K562 (cell line): ENCODE measurements at regions not wholly inside any gene's neighbourhood (a gene's known extent, or its start where the extent isn't known, plus 50 kb on each side); places are given as distances from the start of the nearest gene placed in this dataset.

Experiments used
- ATF7 ChIP-seq: fragments of 450-650 bp; IDR thresholded peaks from 2 replicates; pipeline ENCODE4 v1.7.1; 2014; ENCODE audit warnings: mild to moderate bottlenecking, moderate library complexity
- BRD9 ChIP-seq: fragments of 450-650 bp; IDR thresholded peaks from 2 replicates; pipeline ENCODE4 v1.6.1; 2018; ENCODE audit warnings: low read depth; ENCODE audit not compliant: partially characterized antibody
- BRF2 ChIP-seq: IDR thresholded peaks from 3 replicates; pipeline ENCODE4 v1.6.1; 2011; ENCODE audit warnings: borderline replicate concordance, mild to moderate bottlenecking; ENCODE audit not compliant: insufficient read length, insufficient read depth
- DMBX1 ChIP-seq: fragments of 250-450 bp; sonication (Bioruptor Pico); IDR thresholded peaks from 2 replicates; pipeline ENCODE4 v1.8.0; 2022; ENCODE audit warnings: inconsistent platforms, mild to moderate bottlenecking, moderate library complexity, borderline replicate concordance
- EP400 ChIP-seq: fragments of 450-650 bp; IDR thresholded peaks from 2 replicates; pipeline ENCODE4 v1.6.1; 2017; ENCODE audit warnings: antibody characterized with exemption, mild to moderate bottlenecking, moderate library complexity
- EWSR1 ChIP-seq: fragments of 450-650 bp; IDR thresholded peaks from 2 replicates; pipeline ENCODE4 v1.6.1; 2018; ENCODE audit warnings: borderline replicate concordance, mild to moderate bottlenecking, low read depth, moderate library complexity; ENCODE audit not compliant: partially characterized antibody
- FOXP4 ChIP-seq: sonication (generic); formaldehyde crosslinking; IDR thresholded peaks from 2 replicates; pipeline ENCODE4 v1.8.0; 2022; ENCODE audit warnings: mild to moderate bottlenecking, missing genetic modification reagents, borderline replicate concordance
- GABPA ChIP-seq: fragments of 200-800 bp; sonication (Bioruptor generic); conservative IDR thresholded peaks from 2 replicates; pipeline ENCODE4 v1.6.1; 2016; ENCODE audit warnings: low read depth, missing genetic modification characterization, missing compliant biosample characterization
- GTF2A2 ChIP-seq: IDR thresholded peaks from 2 replicates; pipeline ENCODE4 v1.6.1; 2016; ENCODE audit warnings: mild to moderate bottlenecking, missing genetic modification characterization, missing compliant biosample characterization
- HMBOX1 ChIP-seq: sonication (generic); IDR thresholded peaks from 2 replicates; pipeline ENCODE4 v1.6.1; 2016
- LCOR ChIP-seq: sonication (generic); formaldehyde crosslinking; IDR thresholded peaks from 2 replicates; pipeline ENCODE4 v1.8.0; 2022; ENCODE audit warnings: mild to moderate bottlenecking, missing genetic modification reagents
- PHB ChIP-seq: fragments of 250-450 bp; sonication (Bioruptor Pico); IDR thresholded peaks from 2 replicates; pipeline ENCODE4 v1.5.0; 2021
- RAD21 ChIP-seq, 2 experiments: fragments of 250-450 bp in 1 of 2; fragments of 450-650 bp in 1 of 2; sonication (Bioruptor Pico) in 1 of 2; formaldehyde crosslinking in 1 of 2; IDR thresholded peaks in 1 of 2; conservative IDR thresholded peaks in 1 of 2; 2 replicates each; pipeline versions ENCODE4 v1.4.0 to v1.8.0; 2020 to 2022; ENCODE audit warnings: mild to moderate bottlenecking in 2 of 2, moderate library complexity in 1 of 2
- SREBF1 ChIP-seq: fragments of 150-350 bp; IDR thresholded peaks from 2 replicates; pipeline ENCODE4 v1.6.1; 2014; ENCODE audit warnings: antibody characterized with exemption, low read depth, low read length, borderline replicate concordance
- TFAM ChIP-seq: fragments of 250-450 bp; sonication (Bioruptor Pico); conservative IDR thresholded peaks from 2 replicates; pipeline ENCODE4 v1.5.0; 2021; ENCODE audit warnings: mild to moderate bottlenecking, moderate library complexity
- ZBTB12 ChIP-seq: fragments of 250-450 bp; sonication (Bioruptor Pico); IDR thresholded peaks from 2 replicates; pipeline ENCODE4 v1.4.0; 2020
- ZFX ChIP-seq: sonication (generic); formaldehyde crosslinking; IDR thresholded peaks from 2 replicates; pipeline ENCODE4 v1.8.0; 2022; ENCODE audit warnings: mild to moderate bottlenecking, missing genetic modification reagents, moderate library complexity
- ZNF197 ChIP-seq: fragments of 200-800 bp; sonication (Bioruptor generic); IDR thresholded peaks from 2 replicates; pipeline ENCODE4 v1.6.1; 2016; ENCODE audit warnings: low read depth, missing genetic modification characterization, missing compliant biosample characterization
- TF ChIP-seq, protein P1 (sequence below): fragments of 250-450 bp; sonication (Bioruptor Pico); IDR thresholded peaks from 2 replicates; pipeline ENCODE4 v1.4.0; 2020; ENCODE audit warnings: mild to moderate bottlenecking, moderate library complexity
- TF ChIP-seq, protein P2 (sequence below): fragments of 250-450 bp; sonication (Bioruptor Pico); IDR thresholded peaks from 2 replicates; pipeline ENCODE4 v1.9.0; 2021; ENCODE audit warnings: mild to moderate bottlenecking

- TF ChIP-seq ZFX (CRISPR knock-in tag) (peak; percentile 57), LCOR (no peak), ATF7 (peak; percentile 48), ZNF197 (CRISPR knock-in tag) (no peak), FOXP4 (CRISPR knock-in tag) (no peak), RAD21 (CRISPR knock-in tag; conservative IDR thresholded peaks at IDR 0.05 in 1 of 2, IDR thresholded peaks at IDR 0.05 in 1 of 2) (peak; percentile 26 to 58), BRF2 (no peak), DMBX1 (CRISPR knock-in tag) (no peak), HMBOX1 (no peak), TFAM (no peak), GABPA (tag) (peak; percentile 68), EP400 (no peak), BRD9 (no peak), PHB (no peak), SREBF1 (no peak), ZBTB12 (CRISPR knock-in tag) (no peak; the same call in 1 of the 2 replicates), GTF2A2 (no peak), EWSR1 (no peak)
- TF ChIP-seq, protein P1, sequence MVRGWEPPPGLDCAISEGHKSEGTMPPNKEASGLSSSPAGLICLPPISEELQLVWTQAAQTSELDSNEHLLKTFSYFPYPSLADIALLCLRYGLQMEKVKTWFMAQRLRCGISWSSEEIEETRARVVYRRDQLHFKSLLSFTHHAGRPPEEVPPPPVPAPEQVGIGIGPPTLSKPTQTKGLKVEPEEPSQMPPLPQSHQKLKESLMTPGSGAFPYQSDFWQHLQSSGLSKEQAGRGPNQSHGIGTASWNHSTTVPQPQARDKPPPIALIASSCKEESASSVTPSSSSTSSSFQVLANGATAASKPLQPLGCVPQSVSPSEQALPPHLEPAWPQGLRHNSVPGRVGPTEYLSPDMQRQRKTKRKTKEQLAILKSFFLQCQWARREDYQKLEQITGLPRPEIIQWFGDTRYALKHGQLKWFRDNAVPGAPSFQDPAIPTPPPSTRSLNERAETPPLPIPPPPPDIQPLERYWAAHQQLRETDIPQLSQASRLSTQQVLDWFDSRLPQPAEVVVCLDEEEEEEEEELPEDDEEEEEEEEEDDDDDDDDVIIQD (CRISPR knock-in tag): no peak
- TF ChIP-seq, protein P2, sequence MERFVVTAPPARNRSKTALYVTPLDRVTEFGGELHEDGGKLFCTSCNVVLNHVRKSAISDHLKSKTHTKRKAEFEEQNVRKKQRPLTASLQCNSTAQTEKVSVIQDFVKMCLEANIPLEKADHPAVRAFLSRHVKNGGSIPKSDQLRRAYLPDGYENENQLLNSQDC (CRISPR knock-in tag): no peak
Measured at GRCh38 chr15:89399238-89400115, 64.9 kb upstream of the POLG start (continued).
